Right lung (tissue), 2 donors: ENCODE measurements at regions not wholly inside any gene's neighbourhood (a gene's known extent, or its start where the extent isn't known, plus 50 kb on each side); places are given as distances from the start of the nearest gene placed in this dataset.
"Not testable (repeated sequence)": the region's sequence is repeated elsewhere in the genome, so short reads cannot be mapped to it uniquely, and the experiment has no call there.

Experiments
- DNase-seq, 2 donors: peaks; one replicate each; pipeline ENCODE4 v3.0.0-alpha.2; 2013

- no peak for DNase-seq
These were observed 283.1 kb upstream of the SPANXN4 start for GRCh38 chrX:142742581-142742980.

DNA sequence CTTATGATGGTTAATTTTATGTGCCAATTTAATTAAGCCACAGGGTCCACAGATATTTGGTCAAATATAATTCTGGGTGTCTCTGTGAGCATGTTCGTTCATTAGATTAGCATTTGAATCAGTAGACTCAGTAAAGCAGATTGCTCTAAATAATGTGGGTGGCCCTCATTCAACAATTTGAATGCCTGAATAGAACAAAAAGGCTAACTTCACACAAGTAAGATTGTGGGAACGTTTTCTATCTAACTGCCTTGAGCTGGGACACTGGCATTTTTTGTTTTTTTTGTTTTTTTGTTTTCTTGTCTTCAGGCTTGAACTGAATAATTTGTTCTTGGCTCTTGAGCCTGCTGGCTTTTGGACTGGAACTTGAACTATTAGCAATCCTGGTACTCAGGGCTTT lies 292.4 kb upstream of the SPANXN4 start:
- DNase-seq = no peak

DNA sequence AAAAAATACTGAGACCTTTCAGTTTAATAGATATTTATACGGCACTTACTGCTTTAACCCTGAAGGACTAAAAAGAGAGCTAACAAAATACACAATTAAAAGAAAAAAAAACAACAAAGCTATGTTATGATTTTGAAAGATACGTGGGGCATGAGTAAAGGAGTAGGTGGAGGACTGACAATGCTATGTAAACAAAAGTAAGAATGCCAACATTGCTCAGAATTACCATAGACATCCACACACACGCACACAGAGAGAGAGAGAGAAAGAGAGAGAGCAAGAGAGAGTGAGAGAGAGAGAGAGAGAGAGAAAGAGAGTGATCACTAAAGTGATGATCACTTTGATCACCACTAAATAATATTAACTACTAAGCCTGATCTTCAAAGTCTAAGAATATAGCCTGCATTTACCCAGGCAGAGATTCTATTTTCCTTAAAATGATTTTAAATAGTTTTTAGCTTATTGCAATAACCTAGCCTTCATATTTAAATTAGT lies 313.9 kb upstream of the SPANXN4 start:
- DNase-seq = no peak

DNA sequence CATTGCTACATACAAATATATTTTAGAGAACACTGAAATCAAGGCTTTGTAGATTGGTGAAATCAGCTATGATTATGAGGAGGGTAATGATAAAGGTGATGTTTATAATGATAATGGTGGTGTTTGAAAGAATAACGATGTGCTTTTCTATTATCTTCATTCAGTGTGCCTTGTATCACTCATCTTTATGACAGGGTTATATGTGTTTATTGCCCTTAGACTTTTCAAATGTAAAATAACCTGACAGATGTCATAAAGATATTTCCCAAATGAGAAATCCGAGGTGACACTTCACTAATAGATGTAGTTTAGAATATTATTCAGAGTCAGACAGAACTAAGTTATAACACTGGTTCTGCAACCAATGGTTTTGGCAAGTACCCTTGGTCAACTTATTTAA lies 323.0 kb upstream of the SPANXN4 start:
- DNase-seq = no peak

DNA sequence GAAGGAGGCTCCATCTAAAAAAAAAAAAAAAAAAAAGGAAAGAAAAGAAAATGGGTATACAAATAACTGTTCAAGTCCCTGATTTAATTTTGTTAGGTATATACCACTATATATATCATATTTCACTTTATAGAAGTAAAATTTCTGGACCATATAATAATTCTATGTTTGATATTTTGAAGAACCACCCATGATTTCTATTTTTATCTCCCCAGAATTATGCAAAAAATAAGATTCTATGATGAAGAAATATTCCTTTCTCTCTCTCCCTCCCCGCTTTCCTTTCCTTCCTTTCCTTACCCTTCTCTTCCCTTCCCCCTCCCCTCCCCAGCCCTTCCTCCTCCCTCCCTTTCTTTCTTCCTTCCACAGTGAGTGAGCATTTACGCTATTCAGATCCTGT lies 337.5 kb upstream of the SPANXN4 start:
- DNase-seq = no peak

GRCh38 chrX:142686653-142687283 lies 339.0 kb upstream of the SPANXN4 start:
- no peak for DNase-seq

- DNase-seq = no peak
These were observed 339.5 kb upstream of the SPANXN4 start for GRCh38 chrX:142686206-142686605.

GRCh38 chrX:142680038-142680437 lies 345.7 kb upstream of the SPANXN4 start:
- DNase-seq = no peak

GRCh38 chrX:142671036-142671435 lies 354.7 kb upstream of the SPANXN4 start:
- DNase-seq = no peak

- DNase-seq = no peak
These were observed 362.2 kb upstream of the SPANXN4 start for GRCh38 chrX:142663330-142664095.

- no peak for DNase-seq
These were observed 364.0 kb upstream of the SPANXN4 start for GRCh38 chrX:142661696-142662095.

DNA sequence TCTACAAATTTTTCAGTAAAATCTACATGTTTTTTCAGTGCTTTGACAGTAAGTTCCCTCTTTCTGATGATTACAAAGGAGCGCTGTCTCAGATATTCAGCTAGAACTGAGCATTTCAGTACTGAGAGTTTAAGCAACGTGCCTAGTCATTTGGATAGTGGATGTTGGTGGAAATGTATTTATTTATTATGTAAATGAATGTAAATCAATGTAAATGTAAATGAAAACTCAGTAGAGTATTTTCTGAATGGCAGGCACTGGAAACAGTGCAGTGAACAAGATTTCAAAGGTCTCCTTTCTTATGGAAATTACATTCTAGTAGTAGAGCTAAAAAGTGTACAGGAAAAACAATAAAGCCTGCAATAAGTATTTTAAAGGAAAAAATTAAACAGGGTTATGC lies 370.2 kb upstream of the SPANXN4 start:
- no peak for DNase-seq

DNA sequence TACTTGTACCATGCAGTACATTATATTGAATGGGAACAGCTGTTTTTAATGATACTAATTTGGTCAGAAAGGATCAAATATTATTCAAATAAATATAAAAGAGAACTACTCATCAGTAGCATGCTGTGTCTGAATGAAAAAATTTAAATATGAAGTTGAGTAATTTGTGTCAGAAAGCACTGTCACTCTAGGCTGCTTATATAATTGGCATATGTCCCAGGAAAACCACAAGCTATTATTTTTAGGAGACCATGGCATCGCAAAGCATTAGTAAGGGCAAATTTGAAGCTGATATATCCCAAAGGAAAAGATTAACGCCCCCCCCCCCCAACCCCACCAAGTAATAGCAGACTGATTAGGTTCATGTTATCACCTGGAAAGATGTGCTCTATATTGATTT lies 388.5 kb upstream of the SPANXN4 start:
- no peak for DNase-seq

- no peak for DNase-seq
These were observed 409.1 kb upstream of the SPANXN4 start for GRCh38 chrX:142616636-142617035.

DNA sequence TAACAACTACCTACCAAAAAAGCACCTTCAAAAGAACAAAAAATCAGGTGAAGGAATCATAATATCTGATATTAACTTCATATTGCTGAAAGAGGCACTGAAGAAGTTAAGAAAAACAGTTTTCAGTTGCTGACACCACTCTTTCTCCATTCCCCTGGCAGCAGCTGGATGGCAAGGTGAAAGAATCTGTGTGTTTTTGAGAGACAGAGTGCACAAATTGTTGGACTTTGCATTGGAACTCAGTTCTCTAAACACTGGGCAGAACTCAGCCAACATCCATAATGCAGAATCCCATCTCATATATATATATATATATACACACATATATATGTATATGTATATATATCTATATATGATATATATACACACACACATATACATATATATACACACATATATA lies 408.3 kb upstream of the MAGEC2 start:
- no peak for DNase-seq

- not testable (repeated sequence) for DNase-seq
These were observed 401.5 kb upstream of the MAGEC2 start for GRCh38 chrX:142606629-142607028.

- no peak for DNase-seq
These were observed 396.7 kb upstream of the MAGEC2 start for GRCh38 chrX:142601792-142602191.

- no peak for DNase-seq
These were observed 388.3 kb upstream of the MAGEC2 start for GRCh38 chrX:142593361-142593862.

DNA sequence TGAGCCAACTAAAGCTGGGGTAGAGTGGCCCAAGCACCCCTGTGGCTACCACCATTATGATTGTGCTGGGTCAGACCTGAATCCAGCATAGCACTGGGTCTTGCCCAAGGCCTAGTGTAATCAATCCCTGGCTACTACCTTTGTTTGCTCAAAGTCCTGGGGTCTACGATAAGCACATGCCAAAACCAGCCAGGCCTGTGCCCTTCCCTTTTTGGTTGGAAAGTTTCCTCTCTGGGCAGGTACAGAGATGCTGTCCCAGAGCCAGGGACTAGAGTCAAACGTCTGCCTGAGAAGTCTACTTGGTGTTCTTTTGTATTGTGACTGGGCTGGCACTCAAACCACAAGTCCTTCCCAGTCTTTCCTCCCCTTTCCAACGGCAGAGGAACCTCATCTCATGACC lies 371.5 kb upstream of the MAGEC2 start:
- DNase-seq = no peak

GRCh38 chrX:142549923-142550322 lies 344.8 kb upstream of the MAGEC2 start:
- DNase-seq = no peak

DNA sequence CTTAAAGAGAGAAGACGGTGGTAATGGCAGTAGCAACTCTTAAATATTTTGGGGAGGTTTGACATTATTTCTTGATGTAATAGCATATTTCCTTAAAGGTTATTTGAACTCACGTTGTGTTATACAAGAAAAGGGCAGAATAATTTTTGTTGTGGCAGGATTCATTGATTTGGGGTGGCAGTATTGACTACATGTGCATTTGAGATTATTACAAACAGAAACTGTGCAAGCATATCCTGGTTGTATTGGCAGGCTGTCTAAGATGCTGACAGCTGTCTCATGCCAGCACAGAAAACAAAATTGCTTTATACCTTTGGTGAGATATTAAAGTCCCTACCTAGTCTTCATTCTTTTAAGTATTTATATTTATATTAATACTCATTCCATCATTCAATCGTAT lies 300.7 kb upstream of the MAGEC2 start:
- no peak for DNase-seq

GRCh38 chrX:142503967-142504643 lies 299.0 kb upstream of the MAGEC2 start:
- DNase-seq = no peak

GRCh38 chrX:142502441-142502840 lies 297.4 kb upstream of the MAGEC2 start:
- no peak for DNase-seq
